Peyer's patch (tissue), 4 donors: ENCODE measurements at regions not wholly inside any gene's neighbourhood (a gene's known extent, or its start where the extent isn't known, plus 50 kb on each side); places are given as distances from the start of the nearest gene placed in this dataset.

ENCODE experiments used
- DNase-seq, 3 donors: peaks; one replicate each; pipeline ENCODE4 v3.0.0-alpha.2; 2017 to 2019
- H3K27ac ChIP-seq, 4 donors: fragments of 200-600 bp; sonication (generic); one replicate each; pipeline ENCODE4 v1.5.1; 2016 to 2019
- H3K27me3 ChIP-seq, 2 donors: fragments of 200-600 bp; sonication (generic); one replicate each; pipeline ENCODE4 v1.5.1; 2019
- H3K36me3 ChIP-seq, 3 donors: fragments of 200-600 bp; sonication (generic); one replicate each; pipeline ENCODE4 v1.5.1; 2016 to 2019
- H3K4me1 ChIP-seq, 4 donors: fragments of 200-600 bp; sonication (generic); one replicate each; pipeline ENCODE4 v1.5.1; 2016 to 2019
- H3K4me3 ChIP-seq, 4 donors: fragments of 200-600 bp; sonication (generic); 1 replicate in 3 of 4; 2 replicates in 1 of 4; pipeline ENCODE4 v1.5.1; 2016 to 2019; ENCODE audit warnings: mild to moderate bottlenecking in 1 of 4
- H3K9me3 ChIP-seq, 4 donors: fragments of 200-600 bp; sonication (generic); one replicate each; pipeline ENCODE4 v1.5.1; 2016 to 2019; ENCODE audit warnings: mild to moderate bottlenecking in 1 of 4
- POLR2A ChIP-seq, 2 donors: fragments of 450-650 bp; IDR thresholded peaks; one replicate each; pipeline ENCODE4 v1.5.1; 2017; ENCODE audit warnings: antibody characterized with exemption in 2 of 2, mild to moderate bottlenecking in 2 of 2, moderate library complexity in 2 of 2
- TF ChIP-seq, protein P1 (sequence below), 6 experiments: fragments of 450-650 bp in 4 of 6; fragments of 200-600 bp in 2 of 6; sonication (generic) in 1 of 6; IDR thresholded peaks; one replicate each; pipeline ENCODE4 v1.5.1; 2017 to 2019; ENCODE audit warnings: antibody characterized with exemption in 6 of 6, mild to moderate bottlenecking in 3 of 6, moderate library complexity in 1 of 6

GRCh38 chr9:82810915-82811314 lies 252.0 kb downstream of the RASEF start:
- H3K36me3 ChIP-seq: no peaks in the 10 kb centered on the region
- H3K9me3 ChIP-seq: no peaks in the 10 kb centered on the region
- no peak for DNase-seq
- H3K4me1 ChIP-seq: no peaks in the 10 kb centered on the region
- no peaks in the 10 kb centered on the region for H3K27me3 ChIP-seq
- no peak for TF ChIP-seq POLR2A (IDR thresholded peaks at IDR 0.05)
- TF ChIP-seq, protein P1, sequence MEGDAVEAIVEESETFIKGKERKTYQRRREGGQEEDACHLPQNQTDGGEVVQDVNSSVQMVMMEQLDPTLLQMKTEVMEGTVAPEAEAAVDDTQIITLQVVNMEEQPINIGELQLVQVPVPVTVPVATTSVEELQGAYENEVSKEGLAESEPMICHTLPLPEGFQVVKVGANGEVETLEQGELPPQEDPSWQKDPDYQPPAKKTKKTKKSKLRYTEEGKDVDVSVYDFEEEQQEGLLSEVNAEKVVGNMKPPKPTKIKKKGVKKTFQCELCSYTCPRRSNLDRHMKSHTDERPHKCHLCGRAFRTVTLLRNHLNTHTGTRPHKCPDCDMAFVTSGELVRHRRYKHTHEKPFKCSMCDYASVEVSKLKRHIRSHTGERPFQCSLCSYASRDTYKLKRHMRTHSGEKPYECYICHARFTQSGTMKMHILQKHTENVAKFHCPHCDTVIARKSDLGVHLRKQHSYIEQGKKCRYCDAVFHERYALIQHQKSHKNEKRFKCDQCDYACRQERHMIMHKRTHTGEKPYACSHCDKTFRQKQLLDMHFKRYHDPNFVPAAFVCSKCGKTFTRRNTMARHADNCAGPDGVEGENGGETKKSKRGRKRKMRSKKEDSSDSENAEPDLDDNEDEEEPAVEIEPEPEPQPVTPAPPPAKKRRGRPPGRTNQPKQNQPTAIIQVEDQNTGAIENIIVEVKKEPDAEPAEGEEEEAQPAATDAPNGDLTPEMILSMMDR (IDR thresholded peaks at IDR 0.05): no peak
- H3K27ac ChIP-seq: no peak overlapping the region
- H3K4me3 ChIP-seq: no peak overlapping the region

DNA sequence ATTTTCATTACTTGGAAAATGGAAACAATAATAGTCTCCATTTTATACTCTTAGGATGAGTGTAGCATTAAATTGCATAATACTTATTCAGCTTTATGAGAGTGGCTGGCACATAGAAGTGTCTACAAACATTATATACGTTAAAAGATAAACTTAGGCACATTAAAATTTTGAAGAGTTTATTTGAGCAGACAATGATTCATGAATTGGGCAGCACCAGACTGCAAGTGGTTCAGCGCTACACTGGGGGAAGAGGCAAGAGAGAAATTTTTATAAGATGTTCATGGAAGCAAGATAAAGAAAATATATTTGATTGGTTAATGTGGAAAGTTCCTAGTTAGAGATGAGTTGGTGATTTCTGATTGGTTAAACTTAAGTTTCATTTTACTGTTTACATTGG lies 243.7 kb downstream of the RASEF start:
- TF ChIP-seq, protein P1 (IDR thresholded peaks at IDR 0.05): no peak
- TF ChIP-seq POLR2A (IDR thresholded peaks at IDR 0.05): no peak
- H3K4me3 ChIP-seq: no peak overlapping the region
- no peaks in the 10 kb centered on the region for H3K4me1 ChIP-seq
- H3K27ac ChIP-seq: no peak overlapping the region
- H3K27me3 ChIP-seq: no peaks in the 10 kb centered on the region
- no peaks in the 10 kb centered on the region for H3K36me3 ChIP-seq
- no peak for DNase-seq
- no peaks in the 10 kb centered on the region for H3K9me3 ChIP-seq

DNA sequence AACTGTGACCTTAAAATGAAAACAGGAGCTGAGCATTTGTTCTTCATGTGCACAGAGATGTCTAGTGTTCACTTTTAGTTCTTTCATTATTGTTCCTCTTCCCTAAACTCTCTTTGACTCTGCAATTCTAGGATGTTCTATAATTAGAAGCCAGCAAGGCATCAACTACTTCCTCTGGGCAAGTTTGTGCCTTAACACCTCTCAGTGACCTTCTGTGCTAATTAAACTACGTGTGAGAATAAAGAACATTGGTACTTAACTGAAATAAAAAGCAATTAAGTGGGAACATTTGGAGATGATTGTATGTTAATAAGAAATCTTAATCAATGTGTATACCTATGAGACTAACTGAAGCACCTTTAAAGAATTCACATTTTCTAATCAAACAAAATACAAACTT lies 242.8 kb downstream of the RASEF start:
- Histone ChIP-seq H3K27ac (no peak overlapping the region), H3K9me3 (no peaks in the 10 kb centered on the region), H3K4me1 (no peaks in the 10 kb centered on the region), H3K4me3 (no peak overlapping the region), H3K36me3 (no peaks in the 10 kb centered on the region), H3K27me3 (no peaks in the 10 kb centered on the region)
- TF ChIP-seq POLR2A (IDR thresholded peaks at IDR 0.05): no peak
- TF ChIP-seq, protein P1 (IDR thresholded peaks at IDR 0.05): no peak
- DNase-seq: no peak

- no peaks in the 10 kb centered on the region for H3K27me3 ChIP-seq
These were observed 233.1 kb downstream of the RASEF start for GRCh38 chr9:82829818-82830217.

GRCh38 chr9:82865524-82865923 lies 197.4 kb downstream of the RASEF start:
- TF ChIP-seq POLR2A (IDR thresholded peaks at IDR 0.05): no peak
- TF ChIP-seq, protein P1 (IDR thresholded peaks at IDR 0.05): no peak
- Histone ChIP-seq H3K4me3 (no peak overlapping the region), H3K9me3 (no peaks in the 10 kb centered on the region), H3K36me3 (no peaks in the 10 kb centered on the region), H3K27ac (no peak overlapping the region), H3K27me3 (no peaks in the 10 kb centered on the region), H3K4me1 (no peaks in the 10 kb centered on the region)
- DNase-seq: no peak

More at GRCh38 chr9:82829818-82830217, 233.1 kb downstream of the RASEF start:
- TF ChIP-seq, protein P1 (IDR thresholded peaks at IDR 0.05): no peak
- no peak for TF ChIP-seq POLR2A (IDR thresholded peaks at IDR 0.05)
- H3K36me3 ChIP-seq: no peaks in the 10 kb centered on the region
- no peaks in the 10 kb centered on the region for H3K9me3 ChIP-seq
- no peaks in the 10 kb centered on the region for H3K4me1 ChIP-seq
- no peak for DNase-seq
- no peak overlapping the region for H3K27ac ChIP-seq
- H3K4me3 ChIP-seq: no peak overlapping the region
